ENCODE measurements at regions not wholly inside any gene's neighbourhood (a gene's known extent, or its start where the extent isn't known, plus 50 kb on each side); places are given as distances from the start of the nearest gene placed in this dataset.

DNA sequence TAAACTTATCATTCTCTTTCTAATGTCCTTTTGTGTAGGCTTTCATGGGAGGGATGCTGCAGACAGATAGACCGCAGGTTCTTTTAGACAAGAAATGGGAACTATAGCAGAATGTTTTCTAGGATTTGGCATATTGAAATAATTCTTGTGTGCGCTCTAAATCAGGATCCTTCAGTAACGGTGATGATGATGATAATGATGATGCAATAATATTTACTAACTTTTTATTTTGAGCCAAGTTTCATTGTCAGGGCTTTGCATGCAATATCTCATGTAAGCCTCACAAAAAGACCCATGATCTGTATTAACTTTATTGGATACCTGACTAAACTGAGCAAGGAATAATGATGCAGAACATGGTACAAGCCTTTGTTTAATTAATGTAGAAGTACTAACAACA lies 280.1 kb downstream of the HAO1 start:
- H3K27ac ChIP-seq = no peak overlapping the region
- no peaks in the 10 kb centered on the region for H3K9me3 ChIP-seq
- H3K27me3 ChIP-seq = no peaks in the 10 kb centered on the region
- intact Hi-C loops (cut with DNase I; ENCODE audit: low total_unique reads) = no loop called here
- H3K36me3 ChIP-seq = no peaks in the 10 kb centered on the region
- no peak for DNase-seq
- H3K4me3 ChIP-seq = no peak overlapping the region
- no peaks in the 10 kb centered on the region for H3K4me1 ChIP-seq
- no peak for TF ChIP-seq CTCF (IDR thresholded peaks at IDR 0.05)
- no peak for TF ChIP-seq POLR2A (IDR thresholded peaks at IDR 0.05)

- Histone ChIP-seq H3K4me1 (no peaks in the 10 kb centered on the region), H3K27ac (no peak overlapping the region), H3K9me3 (no peaks in the 10 kb centered on the region), H3K36me3 (no peaks in the 10 kb centered on the region), H3K4me3 (no peak overlapping the region), H3K27me3 (no peaks in the 10 kb centered on the region)
- no peak for DNase-seq
- intact Hi-C loops (cut with DNase I; ENCODE audit: low total_unique reads) = no loop called here
- TF ChIP-seq CTCF (IDR thresholded peaks at IDR 0.05) = no peak
- TF ChIP-seq POLR2A (IDR thresholded peaks at IDR 0.05) = no peak
These were observed 274.9 kb downstream of the HAO1 start for GRCh38 chr20:7665376-7665775.

DNA sequence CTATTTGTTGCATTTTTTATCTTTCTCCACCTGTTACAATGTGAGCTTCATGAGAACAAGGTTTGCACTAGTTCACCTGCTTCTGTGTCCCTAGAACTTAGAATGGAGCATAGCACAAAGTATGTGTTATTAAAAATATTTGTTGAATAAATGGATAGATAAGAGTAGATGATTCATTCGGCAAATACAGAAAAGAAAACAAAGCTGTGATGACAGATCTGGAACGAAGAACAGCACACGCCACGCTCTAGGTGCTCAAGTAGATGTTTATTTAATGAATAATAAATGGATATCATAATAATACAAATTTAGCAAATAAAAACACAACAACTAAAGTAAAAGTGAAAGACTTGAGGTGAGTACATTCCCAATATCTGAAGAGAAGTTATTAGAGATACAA lies 273.1 kb downstream of the HAO1 start:
- H3K9me3 ChIP-seq = no peaks in the 10 kb centered on the region
- no peaks in the 10 kb centered on the region for H3K27me3 ChIP-seq
- H3K4me3 ChIP-seq = no peak overlapping the region
- DNase-seq = no peak
- intact Hi-C loops (cut with DNase I; ENCODE audit: low total_unique reads) = no loop called here
- H3K27ac ChIP-seq = no peak overlapping the region
- no peaks in the 10 kb centered on the region for H3K4me1 ChIP-seq
- TF ChIP-seq CTCF (IDR thresholded peaks at IDR 0.05) (no peak), POLR2A (IDR thresholded peaks at IDR 0.05) (no peak)
- no peaks in the 10 kb centered on the region for H3K36me3 ChIP-seq

DNA sequence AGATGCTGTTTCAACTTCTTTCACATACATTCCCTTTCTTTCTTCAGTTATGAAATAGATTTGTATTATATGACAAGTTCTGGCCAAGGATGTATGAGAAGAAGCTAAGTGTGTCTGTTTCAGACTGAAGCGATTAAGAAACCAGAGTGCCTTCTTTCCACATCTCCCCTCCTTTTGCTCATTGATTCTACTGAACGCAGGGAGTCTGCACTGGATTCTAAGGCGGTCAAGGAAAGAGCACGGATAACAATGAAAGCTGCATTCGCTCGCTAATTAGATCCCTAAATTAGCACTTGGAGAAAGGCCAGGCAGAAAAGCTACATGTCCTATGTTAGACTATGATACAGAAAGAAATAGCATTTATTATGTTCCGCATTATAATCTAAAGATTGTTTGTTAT lies 267.7 kb downstream of the HAO1 start:
- H3K9me3 ChIP-seq = no peaks in the 10 kb centered on the region
- H3K27ac ChIP-seq = no peak overlapping the region
- H3K36me3 ChIP-seq = no peaks in the 10 kb centered on the region
- TF ChIP-seq CTCF (IDR thresholded peaks at IDR 0.05) (no peak), POLR2A (IDR thresholded peaks at IDR 0.05) (no peak)
- no peaks in the 10 kb centered on the region for H3K4me1 ChIP-seq
- no peaks in the 10 kb centered on the region for H3K27me3 ChIP-seq
- no peak for DNase-seq
- intact Hi-C loops (cut with DNase I; ENCODE audit: low total_unique reads) = no loop called here
- no peak overlapping the region for H3K4me3 ChIP-seq

- no peak for TF ChIP-seq CTCF (IDR thresholded peaks at IDR 0.05)
- no peak for TF ChIP-seq POLR2A (IDR thresholded peaks at IDR 0.05)
- DNase-seq = no peak
- Histone ChIP-seq H3K27ac (no peak overlapping the region), H3K4me3 (no peak overlapping the region), H3K9me3 (no peaks in the 10 kb centered on the region), H3K36me3 (no peaks in the 10 kb centered on the region), H3K4me1 (no peaks in the 10 kb centered on the region), H3K27me3 (no peaks in the 10 kb centered on the region)
- intact Hi-C loops (cut with DNase I; ENCODE audit: low total_unique reads) = no loop called here
These were observed 266.4 kb downstream of the HAO1 start for GRCh38 chr20:7673841-7674240.

All from uterus (tissue), 3 donors.